Kidney (tissue), 13 donors: ENCODE measurements at regions not wholly inside any gene's neighbourhood (a gene's known extent, or its start where the extent isn't known, plus 50 kb on each side); places are given as distances from the start of the nearest gene placed in this dataset.

Source experiments
- DNase-seq, 5 donors: peaks; one replicate each; pipeline ENCODE4 v3.0.0-alpha.2; 2013 to 2020
- FAIRE-seq: peaks from 2 replicates; lab custom pipeline; 2012; peaks lifted over from hg19 to GRCh38; lab: Jason Lieb, UNC
- H3K27ac ChIP-seq, 2 donors: one replicate each; pipeline ENCODE4 v1.7.0; 2013; ENCODE audit warnings: low read depth in 2 of 2, low read length in 2 of 2, inconsistent platforms in 1 of 2
- H3K27me3 ChIP-seq: one replicate; pipeline ENCODE4 v1.7.1; 2013; ENCODE audit warnings: low read length, inconsistent platforms; ENCODE audit not compliant: control insufficient read depth, insufficient read depth
- H3K36me3 ChIP-seq, 3 donors: one replicate each; pipeline versions ENCODE4 v1.7.0 to v1.7.1; 2013; ENCODE audit warnings: low read length in 3 of 3, control low read depth in 1 of 3, inconsistent platforms in 1 of 3; ENCODE audit not compliant: insufficient read depth in 3 of 3, control insufficient read depth in 2 of 3
- H3K4me1 ChIP-seq, 3 donors: one replicate each; pipeline versions ENCODE4 v1.7.0 to v1.7.1; 2013; ENCODE audit warnings: low read length in 3 of 3, inconsistent platforms in 1 of 3, low read depth in 1 of 3; ENCODE audit not compliant: control insufficient read depth in 2 of 3, insufficient read depth in 2 of 3
- H3K4me3 ChIP-seq, 3 donors: one replicate each; pipeline versions ENCODE4 v1.7.0 to v1.8.1; 2013; ENCODE audit warnings: low read length in 3 of 3, control low read depth in 1 of 3, inconsistent platforms in 1 of 3
- H3K9ac ChIP-seq, 3 donors: one replicate each; pipeline versions ENCODE4 v1.7.0 to v1.7.1; 2013; ENCODE audit warnings: low read length in 3 of 3, control low read depth in 1 of 3, inconsistent platforms in 1 of 3
- H3K9me3 ChIP-seq, 3 donors: one replicate each; pipeline versions ENCODE4 v1.7.0 to v1.7.1; 2013; ENCODE audit warnings: low read length in 3 of 3, control low read depth in 1 of 3, inconsistent platforms in 1 of 3; ENCODE audit not compliant: control insufficient read depth in 2 of 3, insufficient read depth in 1 of 3
- CTCF ChIP-seq: IDR thresholded peaks from 3 replicates; pipeline ENCODE4 v1.5.1; 2012; ENCODE audit warnings: mild to moderate bottlenecking, moderate library complexity, borderline replicate concordance; ENCODE audit not compliant: insufficient read depth; ENCODE audit errors: extremely low read depth
- intact Hi-C: fragments of 100-400 bp; cut with DNase I; formaldehyde crosslinking; loops from one replicate; pipeline ENCODE4 v1.11.1; 2022
- donor health status: control.
- donor health status: control.
- donor health status: control.
- donor health status: control.
- donor health status: control.
- donor health status: DM: yes; HTN: yes; CAD: no.
- donor health status: Normal renal cell carcinoma (clear cell type).

GRCh38 chr11:11003226-11003625 lies 145.4 kb upstream of the ZBED5 start:
- TF ChIP-seq CTCF, result no peak
- Histone ChIP-seq H3K4me3 (no peak overlapping the region), H3K27me3 (no peaks in the 10 kb centered on the region), H3K9me3 (no peaks in the 10 kb centered on the region), H3K4me1 (no peaks in the 10 kb centered on the region), H3K27ac (no peak overlapping the region), H3K9ac (no peak overlapping the region), H3K36me3 (no peaks in the 10 kb centered on the region)
- FAIRE-seq (no peak), DNase-seq (no peak)
- intact Hi-C loops, result no loop called here

- Histone ChIP-seq H3K4me3 (no peak overlapping the region), H3K9me3 (no peaks in the 10 kb centered on the region), H3K9ac (no peak overlapping the region), H3K36me3 (no peaks in the 10 kb centered on the region), H3K27ac (no peak overlapping the region), H3K27me3 (no peaks in the 10 kb centered on the region), H3K4me1 (no peaks in the 10 kb centered on the region)
- TF ChIP-seq CTCF, result no peak
- DNase-seq, result no peak
- intact Hi-C loops, result no loop called here
- FAIRE-seq, result no peak
These were observed 142.9 kb upstream of the ZBED5 start for GRCh38 chr11:11000579-11001283.

- H3K36me3 ChIP-seq, result no peaks in the 10 kb centered on the region
- H3K4me3 ChIP-seq, result no peak overlapping the region
- no peak overlapping the region for H3K9ac ChIP-seq
- no peak for DNase-seq
- no peak for TF ChIP-seq CTCF
- no peaks in the 10 kb centered on the region for H3K9me3 ChIP-seq
- H3K27me3 ChIP-seq, result no peaks in the 10 kb centered on the region
- no peaks in the 10 kb centered on the region for H3K4me1 ChIP-seq
- no peak for FAIRE-seq
- H3K27ac ChIP-seq, result no peak overlapping the region
- intact Hi-C loops, result no loop called here
These were observed 140.8 kb upstream of the ZBED5 start for GRCh38 chr11:10998674-10999073.

GRCh38 chr11:10996678-10997077 lies 138.8 kb upstream of the ZBED5 start:
- no peaks in the 10 kb centered on the region for H3K4me1 ChIP-seq
- intact Hi-C loops, result no loop called here
- DNase-seq (no peak), FAIRE-seq (no peak)
- H3K36me3 ChIP-seq, result no peaks in the 10 kb centered on the region
- H3K27ac ChIP-seq, result no peak overlapping the region
- no peak overlapping the region for H3K9ac ChIP-seq
- no peak overlapping the region for H3K4me3 ChIP-seq
- H3K9me3 ChIP-seq, result no peaks in the 10 kb centered on the region
- no peaks in the 10 kb centered on the region for H3K27me3 ChIP-seq
- TF ChIP-seq CTCF, result no peak
